ENCODE measurements at regions not wholly inside any gene's neighbourhood (a gene's known extent, or its start where the extent isn't known, plus 50 kb on each side); places are given as distances from the start of the nearest gene placed in this dataset.

- TF ChIP-seq POLR2A (IDR thresholded peaks at IDR 0.05) (no peak), CTCF (IDR thresholded peaks at IDR 0.05) (no peak)
Observed at GRCh38 chr6:130303431-130303830, 62.4 kb upstream of the TMEM200A start.
